ENCODE measurements at regions not wholly inside any gene's neighbourhood (a gene's known extent, or its start where the extent isn't known, plus 50 kb on each side); places are given as distances from the start of the nearest gene placed in this dataset.

GRCh38 chr14:60353420-60353819 is 104.4 kb downstream of the PPM1A start:
- in situ Hi-C loops (cut with MboI; ENCODE audit: low sequenced_read_pairs) = no loop called here
- Histone ChIP-seq H2BK15ac (ENCODE audit: low read depth, low read length) (no peak overlapping the region), H3K18ac (ENCODE audit: low read depth, low read length) (no peak overlapping the region), H3K56ac (ENCODE audit: extremely low read depth, insufficient read depth, low read length) (no peak overlapping the region), H2BK5ac (ENCODE audit: low read depth, low read length, poor library complexity, severe bottlenecking) (no peak overlapping the region), H3K27ac (ENCODE audit: insufficient read depth, low read length) (no peak overlapping the region), H3K4me1 (ENCODE audit: control insufficient read depth, insufficient read depth, low read length) (no peaks in the 10 kb centered on the region), H2AK5ac (ENCODE audit: low read depth, low read length) (no peak overlapping the region), H3K79me1 (ENCODE audit: low read depth in 1 of 2, low read length in 2 of 2) (no peaks in the 10 kb centered on the region), H2AFZ (replicated peaks; ENCODE audit: low read length, poor library complexity) (no peak overlapping the region), H3K9me3 (ENCODE audit: control insufficient read depth, insufficient read depth, low read length) (no peaks in the 10 kb centered on the region), H3K14ac (replicated peaks; ENCODE audit: low read depth, low read length) (no peak overlapping the region), H3K36me3 (ENCODE audit: control insufficient read depth, insufficient read depth, low read length) (no peaks in the 10 kb centered on the region), H4K5ac (ENCODE audit: low read depth, low read length) (no peak overlapping the region), H3K27me3 (ENCODE audit: control insufficient read depth, insufficient read depth, low read length) (peaks cover 19% of the 10 kb centered on the region), H4K20me1 (ENCODE audit: insufficient read depth, low read length) (no peaks in the 10 kb centered on the region), H3K4ac (ENCODE audit: low read depth, low read length) (no peak overlapping the region), H3K9me1 (ENCODE audit: insufficient read depth, low read length) (no peaks in the 10 kb centered on the region), H2BK20ac (ENCODE audit: low read depth, low read length) (no peak overlapping the region), H3K4me3 (ENCODE audit: insufficient read depth, low read depth, low read length) (no peak overlapping the region), H3K4me2 (ENCODE audit: low read depth, low read length) (no peak overlapping the region), H3K23ac (ENCODE audit: low read depth, low read length) (no peak overlapping the region), H3K9ac (ENCODE audit: low read depth, low read length) (no peak overlapping the region), H4K91ac (ENCODE audit: insufficient read depth, low read depth, low read length) (no peak overlapping the region), H4K8ac (ENCODE audit: low read depth in 2 of 2, low read length in 2 of 2) (no peak overlapping the region), H2BK120ac (ENCODE audit: low read depth, low read length) (no peak overlapping the region), H2AK9ac (replicated peaks; ENCODE audit: low read depth, low read length, poor library complexity) (no peak overlapping the region)
- TF ChIP-seq, protein P1, sequence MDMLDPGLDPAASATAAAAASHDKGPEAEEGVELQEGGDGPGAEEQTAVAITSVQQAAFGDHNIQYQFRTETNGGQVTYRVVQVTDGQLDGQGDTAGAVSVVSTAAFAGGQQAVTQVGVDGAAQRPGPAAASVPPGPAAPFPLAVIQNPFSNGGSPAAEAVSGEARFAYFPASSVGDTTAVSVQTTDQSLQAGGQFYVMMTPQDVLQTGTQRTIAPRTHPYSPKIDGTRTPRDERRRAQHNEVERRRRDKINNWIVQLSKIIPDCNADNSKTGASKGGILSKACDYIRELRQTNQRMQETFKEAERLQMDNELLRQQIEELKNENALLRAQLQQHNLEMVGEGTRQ (IDR thresholded peaks at IDR 0.05; ENCODE audit: low read depth, low read length) = no peak
- TF ChIP-seq BHLHE40 (IDR thresholded peaks at IDR 0.05; ENCODE audit: low read depth, low read length) (no peak), SMC3 (IDR thresholded peaks at IDR 0.05; ENCODE audit: low read depth, low read length) (no peak), MAZ (IDR thresholded peaks at IDR 0.05; ENCODE audit: borderline replicate concordance, low read depth, low read length) (no peak)
- BruUV-seq (replicated peaks) = no TSS peak
- no peak for DNase-seq
- no CpG with 5 or more reads among the region's 4 CpGs for WGBS, 2 experiments (ENCODE audit: extremely low coverage in 2 of 2, insufficient read length in 1 of 2)
- intact Hi-C loops (cut with micrococcal nuclease) = loop anchor here (5.0 kb wide), 1 partner anchor 134 kb away; the partner anchor contains the start of gene C14orf39
- CTCF ChIA-PET = interaction anchor here (1.0 kb wide), 1 partner anchor 932 kb away, joined by 3 read pairs; no protein-coding TSS in a partner anchor
- no peak for ATAC-seq (ENCODE audit: low read depth)
- POLR2A ChIA-PET (ENCODE audit: unreplicated experiment) = no interaction called here
- dilution Hi-C loops (cut with HindIII; ENCODE audit: low sequenced_read_pairs, unreplicated experiment) = no loop called here
